Endothelial cell of umbilical vein (primary cell): ENCODE measurements at regions not wholly inside any gene's neighbourhood (a gene's known extent, or its start where the extent isn't known, plus 50 kb on each side); places are given as distances from the start of the nearest gene placed in this dataset.

Source experiments
- BruUV-seq: library from RNA; stranded (reverse); fragments of 400-500 nt; replicated peaks from 2 replicates; lab custom pipeline; 2021; lab: Mats Ljungman, UMichigan
- CTCF ChIA-PET: fragments of 300-600, 350-600 bp; sonication (Branson Sonifier 250); formaldehyde crosslinking; loops from one replicate; lab custom pipeline; 2021; ENCODE audit warnings: antibody characterized with exemption, inconsistent platforms; lab: Charles Lee
- POLR2A ChIA-PET: fragments of 300-600, 350-600 bp; sonication (Branson Sonifier 250); formaldehyde crosslinking; loops from one replicate; lab custom pipeline; 2021; ENCODE audit warnings: antibody characterized with exemption, inconsistent platforms; lab: Charles Lee
- DNase-seq: peaks from one replicate; pipeline ENCODE4 v3.0.0-alpha.2; 2011; ENCODE audit warnings: low read depth, low spot score
- FAIRE-seq: peaks from 2 replicates; lab custom pipeline; 2011; peaks lifted over from hg19 to GRCh38; lab: Jason Lieb, UNC
- H2AFZ ChIP-seq: 2 replicates; pipeline ENCODE4 v1.6.0; 2012; ENCODE audit warnings: low read depth, low read length, control low read depth, inconsistent platforms
- H3K27ac ChIP-seq: 2 replicates; pipeline ENCODE4 v1.5.1; 2011; ENCODE audit warnings: low read depth, mild to moderate bottlenecking, control low read depth, low read length, moderate library complexity; ENCODE audit not compliant: insufficient read depth
- H3K27me3 ChIP-seq, 2 experiments: 2 replicates each; pipeline versions ENCODE4 v1.6.0 to v1.6.1; 2011; ENCODE audit warnings: low read length in 2 of 2, mixed read lengths in 1 of 2; ENCODE audit not compliant: control insufficient read depth in 2 of 2, insufficient read depth in 2 of 2
- H3K36me3 ChIP-seq, 2 experiments: 2 replicates in 1 of 2; 3 replicates in 1 of 2; pipeline ENCODE4 v1.5.1; 2011; ENCODE audit warnings: low read length in 2 of 2, mild to moderate bottlenecking in 1 of 2, moderate library complexity in 1 of 2; ENCODE audit not compliant: control insufficient read depth in 2 of 2, insufficient read depth in 2 of 2; ENCODE audit errors: extremely low read depth in 1 of 2
- H3K4me1 ChIP-seq: 3 replicates; pipeline ENCODE4 v1.5.1; 2011; ENCODE audit warnings: mild to moderate bottlenecking, low read length; ENCODE audit not compliant: control insufficient read depth, insufficient read depth; ENCODE audit errors: extremely low read depth
- H3K4me2 ChIP-seq: 2 replicates; pipeline ENCODE4 v1.6.1; 2011; ENCODE audit warnings: low read length, control low read depth, mixed read lengths; ENCODE audit not compliant: insufficient read depth
- H3K4me3 ChIP-seq, 3 experiments: fragments of 200-600 bp in 1 of 3; sonication (generic), shearing (Covaris generic) in 1 of 3; replicated peaks in 1 of 3; 2 replicates each; pipeline ENCODE4 v1.5.1; 2011 to 2016; ENCODE audit warnings: control low read depth in 3 of 3, low read length in 3 of 3, mild to moderate bottlenecking in 2 of 3, inconsistent platforms in 1 of 3, low read depth in 1 of 3, moderate library complexity in 1 of 3; ENCODE audit not compliant: insufficient read depth in 1 of 3
- H3K79me2 ChIP-seq: 2 replicates; pipeline ENCODE4 v1.6.0; 2012; ENCODE audit warnings: low read length, inconsistent platforms; ENCODE audit not compliant: control insufficient read depth, insufficient read depth
- H3K9ac ChIP-seq: replicated peaks from 2 replicates; pipeline ENCODE3; 2011; ENCODE audit warnings: low read length, control low read depth; ENCODE audit not compliant: insufficient read depth; ENCODE audit errors: extremely low read depth
- H3K9me1 ChIP-seq: replicated peaks from 3 replicates; pipeline ENCODE4 v1.6.0; 2011; ENCODE audit warnings: mild to moderate bottlenecking, low read length; ENCODE audit not compliant: control insufficient read depth, insufficient read depth; ENCODE audit errors: extremely low read depth
- H3K9me3 ChIP-seq: replicated peaks from 2 replicates; pipeline ENCODE4 v1.5.1; 2012; ENCODE audit warnings: low read length, inconsistent platforms; ENCODE audit not compliant: control insufficient read depth, insufficient read depth
- H4K20me1 ChIP-seq: replicated peaks from 2 replicates; pipeline ENCODE3; 2011; ENCODE audit warnings: mild to moderate bottlenecking, low read length; ENCODE audit not compliant: control insufficient read depth, insufficient read depth; ENCODE audit errors: extremely low read depth
- CTCF ChIP-seq, 2 donors: IDR thresholded peaks; 1 replicate in 1 of 2; 2 replicates in 1 of 2; pipeline ENCODE4 v1.5.1; 2011; ENCODE audit warnings: low read length in 2 of 2, mild to moderate bottlenecking in 2 of 2, moderate library complexity in 2 of 2, control low read depth in 1 of 2, inconsistent platforms in 1 of 2, low read depth in 1 of 2; ENCODE audit not compliant: insufficient read depth in 1 of 2; ENCODE audit errors: extremely low read depth in 1 of 2
- FOS ChIP-seq: IDR thresholded peaks from 2 replicates; pipeline ENCODE4 v1.6.1; 2011; ENCODE audit warnings: mild to moderate bottlenecking, low read length, moderate library complexity, borderline replicate concordance; ENCODE audit not compliant: insufficient read depth
- GATA2 ChIP-seq: IDR thresholded peaks from 2 replicates; pipeline ENCODE4 v1.7.0; 2011; ENCODE audit warnings: low read depth, mild to moderate bottlenecking, moderate library complexity, mixed read lengths, low read length; ENCODE audit not compliant: insufficient read length, insufficient read depth
- JUN ChIP-seq: IDR thresholded peaks from 2 replicates; pipeline ENCODE4 v1.6.1; 2011; ENCODE audit warnings: borderline replicate concordance, low read depth; ENCODE audit not compliant: insufficient read length, insufficient read depth
- MAX ChIP-seq: IDR thresholded peaks from 2 replicates; pipeline ENCODE4 v1.6.1; 2011; ENCODE audit not compliant: insufficient read depth, insufficient read length
- MYC ChIP-seq: IDR thresholded peaks from one replicate; pipeline ENCODE4 v1.6.1; 2011; ENCODE audit warnings: mild to moderate bottlenecking, low read depth, low read length
- POLR2A ChIP-seq: IDR thresholded peaks from 2 replicates; pipeline ENCODE4 v1.6.1; 2012; ENCODE audit warnings: low read depth, mild to moderate bottlenecking, control low read depth, low read length
- POLR2AphosphoS5 ChIP-seq: IDR thresholded peaks from 2 replicates; pipeline ENCODE4 v1.6.1; 2012; ENCODE audit warnings: low read depth, mild to moderate bottlenecking, control low read depth, low read length, moderate library complexity; ENCODE audit not compliant: insufficient read depth
- dilution Hi-C: fragments of 300-500 bp; cut with MboI; formaldehyde crosslinking; loops from one replicate; pipeline ENCODE4 v1.15.0; 2019; ENCODE audit warnings: low sequenced_read_pairs; ENCODE audit not compliant: extremely low pct_ligation_motif_present
- intact Hi-C: fragments of 100-400 bp; cut with micrococcal nuclease; formaldehyde crosslinking; loops from one replicate; pipeline ENCODE4 v1.10.0; 2022

GRCh38 chr2:5562426-5562825 is 129.8 kb upstream of the SOX11 start:
- H3K4me2 ChIP-seq: no peak overlapping the region
- DNase-seq (no peak), FAIRE-seq (no peak)
- H3K9me3 ChIP-seq: no peaks in the 10 kb centered on the region
- BruUV-seq: no TSS peak
- intact Hi-C loops: no loop called here
- H3K79me2 ChIP-seq: no peaks in the 10 kb centered on the region
- TF ChIP-seq FOS (no peak), POLR2A (no peak), POLR2AphosphoS5 (no peak), MYC (no peak), GATA2 (no peak), JUN (no peak), CTCF (IDR thresholded peaks at IDR 0.05; ENCODE audit: extremely low read depth in 1 of 2, insufficient read depth in 1 of 2, low read depth in 1 of 2, low read length in 2 of 2) (no peak), MAX (no peak)
- H3K9me1 ChIP-seq: no peaks in the 10 kb centered on the region
- no peak overlapping the region for H3K4me3 ChIP-seq
- dilution Hi-C loops: no loop called here
- no peak overlapping the region for H2AFZ ChIP-seq
- no peaks in the 10 kb centered on the region for H3K4me1 ChIP-seq
- no peak overlapping the region for H3K9ac ChIP-seq
- H3K27ac ChIP-seq: no peak overlapping the region
- H3K27me3 ChIP-seq: no peaks in the 10 kb centered on the region
- H3K36me3 ChIP-seq: no peaks in the 10 kb centered on the region
- no peaks in the 10 kb centered on the region for H4K20me1 ChIP-seq
- ChIA-PET POLR2A (no interaction called here), CTCF (no interaction called here)
